Femur (tissue), 1 donor: ENCODE measurements at regions not wholly inside any gene's neighbourhood (a gene's known extent, or its start where the extent isn't known, plus 50 kb on each side); places are given as distances from the start of the nearest gene placed in this dataset.

Experiments
- DNase-seq: peaks from one replicate; pipeline ENCODE4 v3.0.0-alpha.2; 2017

DNA sequence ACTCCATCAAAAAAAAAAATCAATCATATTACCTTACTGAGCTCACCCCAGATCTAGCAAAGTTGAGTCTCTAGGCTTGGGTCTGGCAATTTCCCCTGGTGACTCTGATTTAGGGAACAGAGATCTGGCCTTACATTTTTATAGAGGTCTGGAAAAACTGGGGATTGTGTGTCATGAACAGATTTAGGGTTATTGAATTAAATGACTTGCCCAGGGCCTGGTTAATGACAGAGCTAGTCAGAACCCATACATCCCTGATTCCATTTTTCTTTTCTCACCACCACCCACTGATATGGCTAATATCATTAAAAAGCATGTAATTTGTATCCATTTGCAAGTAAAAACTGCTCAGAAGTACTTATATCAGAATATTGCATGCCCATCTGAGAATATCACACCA, 163.4 kb upstream of the OGFRL1 start:
- no peak for DNase-seq

GRCh38 chr6:71126506-71126905, 162.1 kb upstream of the OGFRL1 start:
- no peak for DNase-seq

GRCh38 chr6:71127374-71127773, 161.2 kb upstream of the OGFRL1 start:
- DNase-seq, result no peak

GRCh38 chr6:71130277-71130676, 158.3 kb upstream of the OGFRL1 start:
- DNase-seq, result no peak

DNA sequence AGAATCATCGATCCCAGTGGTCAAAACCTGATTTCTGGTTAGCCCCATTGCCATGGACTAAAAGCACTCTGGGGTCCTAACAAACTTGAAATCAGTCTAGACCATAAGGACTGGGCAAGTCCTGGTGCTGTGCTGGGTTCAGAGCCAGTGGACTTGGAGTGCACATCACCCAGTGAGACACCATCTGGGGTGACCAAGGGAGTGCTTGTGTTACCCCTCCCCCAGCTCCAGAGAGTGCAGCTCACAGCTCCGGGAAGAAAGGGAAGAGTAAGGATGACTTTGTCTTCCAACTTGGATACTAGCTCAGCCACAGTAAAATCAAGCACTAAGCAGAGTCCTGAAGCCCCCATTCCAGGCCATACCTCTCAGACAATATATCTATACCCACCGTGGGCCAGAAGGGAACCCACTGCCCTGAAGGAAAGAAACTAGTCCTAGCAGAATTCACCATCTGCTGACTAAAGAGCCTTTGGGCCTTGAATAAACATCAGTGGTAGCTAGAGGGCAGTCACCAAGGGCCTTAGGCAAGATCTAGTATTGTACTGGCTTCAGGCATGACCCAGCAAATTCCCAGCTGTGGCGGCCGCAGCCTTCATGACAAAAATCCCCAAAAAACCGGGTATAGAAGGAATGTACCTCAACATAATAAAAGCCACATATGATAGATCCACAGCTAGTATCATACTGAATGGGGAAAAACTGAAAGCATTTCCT, 153.5 kb upstream of the OGFRL1 start:
- no peak for DNase-seq

DNA sequence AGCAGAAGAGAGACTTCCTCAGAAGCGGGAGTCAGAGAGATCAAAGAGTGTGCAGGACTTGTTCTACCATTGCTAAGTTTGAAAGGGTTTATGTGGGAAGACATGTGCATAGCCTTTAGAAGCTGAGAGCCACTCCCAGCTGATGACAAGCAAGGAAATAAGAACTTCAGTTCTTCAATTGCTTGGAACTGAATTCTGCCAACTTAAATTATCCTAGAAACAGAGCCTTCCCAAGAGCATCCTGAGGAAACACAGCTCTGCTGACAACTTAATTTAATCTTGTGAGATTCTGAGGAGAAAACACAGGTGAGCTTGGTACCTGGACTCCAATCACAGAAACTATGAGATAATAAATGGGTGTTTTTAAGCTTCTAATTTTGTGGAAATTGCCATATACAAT, 150.6 kb upstream of the OGFRL1 start:
- DNase-seq, result no peak

DNA sequence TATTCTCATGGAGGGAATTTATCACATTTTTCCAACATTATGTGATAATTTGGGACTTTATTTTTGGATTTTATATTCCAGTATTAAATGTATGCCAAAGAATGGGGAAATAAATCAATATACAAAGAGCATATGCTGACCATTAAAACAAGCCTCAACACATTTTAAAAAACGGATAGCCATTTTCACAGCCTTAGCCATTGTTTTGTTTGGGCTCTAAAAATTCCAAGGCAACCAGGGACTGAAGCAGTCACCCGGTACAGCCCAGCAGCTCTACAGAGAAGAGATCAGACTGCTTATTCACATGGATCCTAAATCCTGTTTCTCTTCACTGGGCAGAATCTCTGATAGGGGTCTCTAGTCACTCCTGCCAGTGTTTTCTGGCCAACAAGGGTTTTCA, 150.2 kb upstream of the OGFRL1 start:
- peak; percentile 28 for DNase-seq

GRCh38 chr6:71139249-71139648, 149.4 kb upstream of the OGFRL1 start:
- no peak for DNase-seq

GRCh38 chr6:71153755-71154325, 134.8 kb upstream of the OGFRL1 start:
- DNase-seq, result no peak

DNA sequence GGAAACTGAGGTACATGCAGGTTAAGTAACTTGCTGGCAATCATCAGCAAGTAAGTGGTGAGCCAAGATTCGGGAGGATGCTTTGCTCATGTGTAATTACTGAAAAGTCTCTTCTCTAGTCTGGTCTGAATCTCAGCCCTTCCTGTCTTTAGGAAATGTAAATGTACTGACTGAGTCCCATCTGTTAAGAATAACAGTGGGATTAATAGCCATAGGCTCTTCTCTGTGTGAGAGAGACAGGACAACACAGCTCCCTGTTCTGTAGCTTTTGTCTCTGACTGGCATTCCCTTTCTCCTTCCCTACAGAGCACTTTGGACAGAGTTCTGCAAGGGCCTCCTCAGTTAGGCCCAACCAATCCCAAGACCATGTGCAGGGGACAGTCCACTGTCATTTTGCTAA, 131.3 kb upstream of the OGFRL1 start:
- DNase-seq, result no peak

DNA sequence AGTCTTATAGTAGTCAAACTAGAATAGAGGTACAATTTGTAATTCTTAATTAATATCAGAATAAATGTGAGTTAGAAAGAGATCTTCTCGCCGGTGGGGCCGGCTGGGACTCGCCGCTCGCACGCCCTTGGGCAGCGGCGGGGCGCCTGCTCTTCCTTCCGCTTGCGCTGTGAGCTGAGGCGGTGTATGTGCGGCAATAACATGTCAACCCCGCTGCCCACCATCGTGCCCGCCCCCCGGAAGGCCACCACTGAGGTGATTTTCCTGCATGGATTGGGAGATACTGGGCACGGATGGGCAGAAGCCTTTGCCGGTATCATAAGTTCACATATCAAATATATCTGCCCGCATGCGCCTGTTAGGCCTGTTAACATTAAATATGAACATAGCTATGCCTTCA, 123.7 kb upstream of the OGFRL1 start:
- DNase-seq, result no peak

- no peak for DNase-seq
Measured at GRCh38 chr6:71168233-71168765, 120.3 kb upstream of the OGFRL1 start.

DNA sequence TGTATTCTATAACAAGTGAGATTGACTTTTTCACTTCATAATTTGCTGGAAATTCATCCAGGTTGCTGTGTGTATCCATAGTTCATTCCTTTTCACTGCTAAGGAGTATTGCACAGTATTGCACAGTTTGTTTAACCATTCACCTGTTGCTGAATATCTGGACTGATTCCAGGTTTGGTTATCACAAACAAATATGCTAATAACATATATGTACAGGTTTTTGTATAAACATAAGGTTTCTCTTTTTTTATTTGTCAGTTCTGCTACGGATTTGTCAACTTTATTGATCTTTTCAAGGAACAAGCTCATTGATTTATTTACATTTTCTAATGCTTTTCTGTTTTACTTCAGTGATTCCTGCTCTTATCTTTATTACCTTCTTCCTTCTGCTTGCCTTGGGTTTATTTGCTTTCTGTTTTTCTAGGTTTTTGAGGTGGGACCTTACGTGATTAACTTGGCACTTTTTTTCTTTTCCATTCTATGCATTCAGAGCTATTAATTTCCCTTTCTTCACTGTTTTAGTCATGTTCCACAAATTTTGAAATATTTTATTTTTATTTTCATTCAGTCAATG, 117.0 kb upstream of the OGFRL1 start:
- DNase-seq, result no peak

DNA sequence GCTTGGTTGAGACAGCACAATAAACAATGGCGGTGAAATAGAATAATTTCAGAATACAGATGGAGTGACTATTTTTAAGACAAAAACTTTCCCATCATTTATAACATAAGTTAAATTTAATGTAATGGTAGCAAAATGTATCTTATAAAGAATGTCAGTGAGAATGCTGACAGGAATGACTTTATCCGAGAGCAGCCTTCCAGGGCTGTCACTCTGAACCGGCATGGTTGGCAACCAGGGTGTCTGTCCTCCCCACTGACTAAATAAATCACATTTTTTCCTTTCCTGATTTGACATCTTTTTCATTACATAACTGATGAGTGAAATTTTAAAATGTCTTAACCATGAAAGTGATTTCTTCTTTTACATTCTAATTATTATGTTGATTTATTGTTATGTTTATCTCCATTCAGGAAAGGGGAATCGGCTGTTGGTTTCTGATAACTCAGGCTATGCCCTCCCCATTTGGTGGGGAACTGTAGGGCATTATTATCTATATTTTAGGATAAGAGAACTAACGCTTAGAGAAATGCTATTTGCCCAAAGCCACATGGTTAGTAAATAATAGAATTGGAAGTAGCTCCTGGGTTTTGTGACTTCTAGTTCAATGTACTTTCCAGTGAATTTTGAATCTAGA, 109.2 kb upstream of the OGFRL1 start:
- no peak for DNase-seq

DNA sequence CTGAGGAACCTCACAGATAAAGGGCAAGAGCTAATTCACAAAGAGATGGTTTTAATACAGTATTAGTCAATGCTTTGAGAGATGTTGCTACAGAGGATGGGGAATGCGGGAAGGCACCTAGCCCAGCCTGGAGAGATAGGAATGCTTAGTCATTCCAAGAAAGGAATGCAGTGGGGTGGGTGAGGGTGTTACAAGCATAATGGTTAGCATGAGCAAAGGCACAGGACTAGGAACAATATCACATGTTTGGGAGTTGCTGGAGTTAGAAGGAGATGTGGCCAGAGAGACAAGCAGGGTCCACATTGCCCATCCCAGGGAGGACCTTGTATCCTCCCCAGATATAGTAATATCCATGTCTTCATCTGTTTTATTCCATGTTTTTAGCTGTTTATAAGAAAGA, 107.0 kb upstream of the OGFRL1 start:
- DNase-seq, result no peak

GRCh38 chr6:71187141-71187540, 101.5 kb upstream of the OGFRL1 start:
- no peak for DNase-seq

GRCh38 chr6:71190809-71191208, 97.8 kb upstream of the OGFRL1 start:
- DNase-seq, result no peak

GRCh38 chr6:71194724-71195123, 93.9 kb upstream of the OGFRL1 start:
- DNase-seq, result no peak

DNA sequence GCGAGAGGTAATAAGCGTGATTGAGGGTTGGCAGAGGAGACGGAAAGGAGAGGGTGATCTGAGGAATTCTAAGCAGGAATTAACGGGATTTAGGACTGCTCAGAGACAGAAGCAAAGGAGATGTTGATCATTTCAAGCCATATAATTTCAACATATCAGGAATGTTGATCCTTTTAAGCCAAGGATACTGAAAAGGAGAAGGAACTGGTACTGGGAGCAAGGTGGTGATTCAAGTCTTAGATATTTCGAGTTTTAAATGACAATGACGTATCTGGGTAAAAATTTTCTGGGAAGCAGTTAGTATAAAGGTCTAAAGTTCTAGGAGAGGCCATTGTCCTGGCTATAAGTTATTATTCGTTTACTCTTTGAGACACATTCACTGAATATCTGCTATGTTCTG, 91.3 kb upstream of the OGFRL1 start:
- no peak for DNase-seq

DNA sequence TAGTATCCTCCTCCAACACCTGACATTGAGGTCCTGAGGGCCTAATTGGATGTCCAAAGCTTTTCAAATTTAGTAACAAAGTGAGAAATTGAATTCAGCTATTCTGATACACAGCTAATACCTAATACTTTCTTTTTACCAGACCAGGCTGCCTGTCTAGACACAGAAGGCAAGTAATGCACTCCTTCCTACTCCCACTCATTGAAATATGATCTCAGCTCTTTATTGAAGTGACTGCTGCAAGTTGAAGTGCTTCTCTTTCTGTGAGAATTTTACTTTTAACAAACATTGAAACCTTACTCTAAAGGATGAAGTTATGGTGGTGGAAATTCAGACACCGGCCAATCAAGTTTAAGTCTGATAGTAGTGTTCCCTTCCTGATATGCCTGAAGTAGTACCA, 90.8 kb upstream of the OGFRL1 start:
- DNase-seq, result no peak

GRCh38 chr6:71198908-71199307, 89.7 kb upstream of the OGFRL1 start:
- DNase-seq, result no peak

- no peak for DNase-seq
Measured at GRCh38 chr6:71199736-71200135, 88.9 kb upstream of the OGFRL1 start.

DNA sequence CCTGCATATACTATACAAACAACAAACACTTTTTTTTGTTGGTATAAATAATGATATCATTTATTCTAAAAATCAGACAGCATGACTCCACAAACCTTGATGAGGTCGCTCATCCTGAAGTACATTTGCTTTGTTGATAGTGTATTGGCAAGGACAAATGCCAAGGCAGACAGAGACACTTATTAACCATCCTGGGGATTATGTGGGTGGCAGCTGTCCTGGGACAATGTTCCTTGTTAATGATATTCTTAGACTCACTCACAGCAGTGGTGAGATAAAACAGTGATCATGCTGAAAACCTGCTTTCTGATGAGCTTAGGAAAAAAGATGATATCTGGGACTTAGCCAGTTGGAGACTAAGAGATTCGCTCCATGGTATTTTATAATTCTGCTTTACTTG, 85.4 kb upstream of the OGFRL1 start:
- no peak for DNase-seq

DNA sequence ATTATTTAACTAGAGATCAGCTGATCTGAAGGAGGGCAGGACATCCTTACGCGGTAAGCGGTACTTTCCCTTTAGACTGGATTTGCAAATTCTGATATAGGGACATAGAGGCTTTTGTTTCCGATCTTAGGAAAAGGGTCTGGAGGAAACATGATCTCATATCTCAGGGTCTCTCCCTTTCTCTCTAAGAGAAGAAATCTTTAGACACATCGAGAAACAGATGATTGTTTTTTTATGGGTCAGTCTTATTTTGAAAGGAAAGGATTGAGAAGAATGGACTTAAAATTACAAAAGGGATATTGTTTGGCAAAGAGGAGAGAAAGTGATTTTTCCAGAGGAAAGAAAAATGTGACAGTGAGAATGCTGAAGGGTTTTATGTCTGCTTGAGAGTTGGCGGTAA, 83.9 kb upstream of the OGFRL1 start:
- DNase-seq, result no peak
